Kidney (tissue), 13 donors: ENCODE measurements at regions not wholly inside any gene's neighbourhood (a gene's known extent, or its start where the extent isn't known, plus 50 kb on each side); places are given as distances from the start of the nearest gene placed in this dataset.

Experiments
- DNase-seq, 5 donors: peaks; one replicate each; pipeline ENCODE4 v3.0.0-alpha.2; 2013 to 2020
- FAIRE-seq: peaks from 2 replicates; lab custom pipeline; 2012; peaks lifted over from hg19 to GRCh38; lab: Jason Lieb, UNC
- H3K27ac ChIP-seq, 2 donors: one replicate each; pipeline ENCODE4 v1.7.0; 2013; ENCODE audit warnings: low read depth in 2 of 2, low read length in 2 of 2, inconsistent platforms in 1 of 2
- H3K27me3 ChIP-seq: one replicate; pipeline ENCODE4 v1.7.1; 2013; ENCODE audit warnings: low read length, inconsistent platforms; ENCODE audit not compliant: control insufficient read depth, insufficient read depth
- H3K36me3 ChIP-seq, 3 donors: one replicate each; pipeline versions ENCODE4 v1.7.0 to v1.7.1; 2013; ENCODE audit warnings: low read length in 3 of 3, control low read depth in 1 of 3, inconsistent platforms in 1 of 3; ENCODE audit not compliant: insufficient read depth in 3 of 3, control insufficient read depth in 2 of 3
- H3K4me1 ChIP-seq, 3 donors: one replicate each; pipeline versions ENCODE4 v1.7.0 to v1.7.1; 2013; ENCODE audit warnings: low read length in 3 of 3, inconsistent platforms in 1 of 3, low read depth in 1 of 3; ENCODE audit not compliant: control insufficient read depth in 2 of 3, insufficient read depth in 2 of 3
- H3K4me3 ChIP-seq, 3 donors: one replicate each; pipeline versions ENCODE4 v1.7.0 to v1.8.1; 2013; ENCODE audit warnings: low read length in 3 of 3, control low read depth in 1 of 3, inconsistent platforms in 1 of 3
- H3K9ac ChIP-seq, 3 donors: one replicate each; pipeline versions ENCODE4 v1.7.0 to v1.7.1; 2013; ENCODE audit warnings: low read length in 3 of 3, control low read depth in 1 of 3, inconsistent platforms in 1 of 3
- H3K9me3 ChIP-seq, 3 donors: one replicate each; pipeline versions ENCODE4 v1.7.0 to v1.7.1; 2013; ENCODE audit warnings: low read length in 3 of 3, control low read depth in 1 of 3, inconsistent platforms in 1 of 3; ENCODE audit not compliant: control insufficient read depth in 2 of 3, insufficient read depth in 1 of 3
- CTCF ChIP-seq: IDR thresholded peaks from 3 replicates; pipeline ENCODE4 v1.5.1; 2012; ENCODE audit warnings: mild to moderate bottlenecking, moderate library complexity, borderline replicate concordance; ENCODE audit not compliant: insufficient read depth; ENCODE audit errors: extremely low read depth
- intact Hi-C: fragments of 100-400 bp; cut with DNase I; formaldehyde crosslinking; loops from one replicate; pipeline ENCODE4 v1.11.1; 2022
- donor health status: control.
- donor health status: control.
- donor health status: control.
- donor health status: control.
- donor health status: control.
- donor health status: DM: yes; HTN: yes; CAD: no.
- donor health status: Normal renal cell carcinoma (clear cell type).

DNA sequence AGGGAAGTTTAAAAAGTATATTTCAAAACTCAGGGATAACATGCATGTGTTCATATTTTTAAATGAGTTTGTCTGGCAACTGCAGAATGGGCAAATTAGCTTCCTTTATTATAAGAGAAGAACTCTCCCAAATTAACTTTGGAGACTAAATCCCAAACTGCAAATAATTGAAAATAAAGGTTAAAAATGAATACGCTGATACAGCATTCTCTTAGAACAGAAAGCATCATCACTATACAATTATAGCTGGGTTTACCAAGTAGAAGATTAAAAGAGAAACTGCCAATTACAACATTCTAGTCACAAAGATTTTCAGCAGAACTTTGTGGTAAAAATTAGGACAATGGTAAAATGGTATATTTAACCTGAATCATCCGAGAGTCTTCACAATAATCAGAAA is 73.3 kb downstream of the OLFM4 start:
- DNase-seq: no peak
- intact Hi-C loops: no loop called here
- no peak for FAIRE-seq
- H3K27ac ChIP-seq: no peak overlapping the region
- H3K4me3 ChIP-seq: no peak overlapping the region
- H3K9ac ChIP-seq: no peak overlapping the region
- no peak for TF ChIP-seq CTCF
- no peaks in the 10 kb centered on the region for H3K27me3 ChIP-seq
- no peaks in the 10 kb centered on the region for H3K36me3 ChIP-seq
- H3K9me3 ChIP-seq: no peaks in the 10 kb centered on the region
- H3K4me1 ChIP-seq: no peaks in the 10 kb centered on the region

GRCh38 chr13:53104136-53104535 is 75.5 kb downstream of the OLFM4 start:
- FAIRE-seq: no peak
- Histone ChIP-seq H3K27me3 (no peaks in the 10 kb centered on the region), H3K36me3 (no peaks in the 10 kb centered on the region), H3K9me3 (no peaks in the 10 kb centered on the region), H3K27ac (no peak overlapping the region), H3K4me1 (no peaks in the 10 kb centered on the region), H3K4me3 (no peak overlapping the region), H3K9ac (no peak overlapping the region)
- no peak for TF ChIP-seq CTCF
- DNase-seq: peak in 1 of 5 donors; percentile 9
- intact Hi-C loops: no loop called here

DNA sequence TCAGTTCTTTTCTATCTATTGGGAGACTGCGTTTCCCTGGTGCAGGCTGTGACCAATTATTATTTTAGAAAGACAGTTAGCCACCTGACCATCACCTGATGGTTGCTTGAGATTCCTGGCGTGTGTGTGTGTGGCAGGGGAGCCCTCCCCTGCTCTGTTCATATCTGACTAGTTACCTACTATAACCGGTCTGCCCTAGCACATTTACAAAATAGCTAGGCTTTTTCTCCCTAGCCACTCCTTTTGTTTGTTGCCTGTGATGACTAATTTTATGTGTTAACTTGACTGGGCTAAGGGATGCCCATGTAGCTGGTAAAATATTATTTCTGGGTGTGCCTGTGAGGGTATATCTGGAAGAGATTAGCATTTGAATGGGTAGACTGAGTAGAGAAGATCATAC is 76.9 kb downstream of the OLFM4 start:
- Histone ChIP-seq H3K9ac (no peak overlapping the region), H3K9me3 (no peaks in the 10 kb centered on the region), H3K27ac (no peak overlapping the region), H3K4me1 (no peaks in the 10 kb centered on the region), H3K36me3 (no peaks in the 10 kb centered on the region), H3K27me3 (no peaks in the 10 kb centered on the region), H3K4me3 (no peak overlapping the region)
- DNase-seq: no peak
- intact Hi-C loops: no loop called here
- no peak for TF ChIP-seq CTCF
- FAIRE-seq: no peak

DNA sequence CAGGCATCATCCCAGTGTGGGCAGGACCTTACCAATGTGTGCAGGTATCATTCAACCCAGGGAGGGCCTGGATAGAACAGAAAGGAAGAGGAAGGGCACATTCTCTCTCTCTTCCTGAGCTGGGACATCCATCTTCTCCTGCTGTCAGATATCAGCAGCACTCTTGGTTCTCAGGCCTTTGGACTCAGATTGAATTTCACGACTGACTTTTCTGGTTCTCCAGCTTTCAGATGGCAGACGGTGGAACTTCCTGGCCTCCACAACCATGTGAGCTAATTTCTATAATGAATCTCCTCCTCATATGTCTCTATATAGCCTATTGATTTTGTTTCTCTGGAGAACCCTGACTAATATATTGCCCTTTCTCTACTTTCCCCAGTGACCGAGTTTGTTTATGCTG is 77.3 kb downstream of the OLFM4 start:
- Histone ChIP-seq H3K36me3 (no peaks in the 10 kb centered on the region), H3K4me1 (no peaks in the 10 kb centered on the region)

More for the DNA sequence above, 77.3 kb downstream of the OLFM4 start:
- DNase-seq (peak in 2 of 5 donors; percentile 12 to 16), FAIRE-seq (no peak)
- TF ChIP-seq CTCF: no peak
- intact Hi-C loops: no loop called here
- H3K4me3 ChIP-seq: no peak overlapping the region
- H3K9ac ChIP-seq: no peak overlapping the region
- H3K27me3 ChIP-seq: no peaks in the 10 kb centered on the region
- H3K27ac ChIP-seq: no peak overlapping the region
- no peaks in the 10 kb centered on the region for H3K9me3 ChIP-seq
